GM21786 (cell line): ENCODE measurements at regions not wholly inside any gene's neighbourhood (a gene's known extent, or its start where the extent isn't known, plus 50 kb on each side); places are given as distances from the start of the nearest gene placed in this dataset.
"Not testable (repeated sequence)": the region's sequence is repeated elsewhere in the genome, so short reads cannot be mapped to it uniquely, and the experiment has no call there.

Experiments
- ATAC-seq: cut with Tn5 transposase; IDR thresholded peaks from one replicate; pipeline ENCODE4 v1.9.1; 2021; ENCODE audit not compliant: unreplicated experiment

DNA sequence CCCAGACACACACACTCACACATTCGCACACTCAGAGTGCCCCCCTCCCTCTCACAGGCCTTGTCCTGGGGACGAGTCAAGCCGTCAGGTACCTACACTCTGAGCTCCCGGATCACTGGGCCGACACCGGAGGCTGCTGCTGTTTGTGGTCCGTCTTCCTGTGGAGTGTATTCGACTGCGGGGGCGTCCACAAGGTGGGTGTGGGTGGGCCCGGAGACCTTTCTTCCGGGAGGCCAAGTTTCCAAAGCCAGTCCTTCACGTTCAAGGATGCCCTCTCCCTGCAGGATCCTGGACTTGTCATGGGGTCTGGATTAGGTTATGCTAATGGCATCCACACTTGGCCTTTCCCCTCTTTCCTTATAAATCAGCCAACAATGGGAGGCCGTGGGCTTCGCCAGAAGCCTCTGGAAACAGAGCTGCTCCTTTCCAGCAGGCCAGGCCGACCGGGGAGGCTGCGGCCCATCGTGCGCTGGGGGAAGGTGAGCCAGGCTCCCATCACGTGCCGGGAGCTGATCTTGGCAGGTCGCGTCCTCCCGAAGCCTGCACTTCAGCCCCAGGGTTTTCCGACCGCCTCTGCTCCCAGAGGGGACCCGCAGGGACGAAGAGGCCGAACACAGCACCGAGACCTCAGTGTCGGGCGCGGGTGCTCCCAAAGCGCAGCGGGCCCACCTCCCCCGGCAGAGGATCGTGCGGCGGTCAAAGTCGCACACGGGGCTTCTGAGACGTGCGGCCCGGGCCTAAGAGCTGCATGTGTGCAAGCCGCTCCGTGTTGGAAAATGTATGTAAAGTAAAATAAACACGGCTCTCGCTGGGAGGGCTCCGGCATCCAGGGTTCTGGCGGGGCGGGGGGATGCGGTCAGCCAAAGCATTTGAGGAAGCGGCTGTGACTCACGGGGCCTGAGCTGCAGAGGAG lies 196.5 kb upstream of the ZNF469 start:
- not testable (repeated sequence) for ATAC-seq

DNA sequence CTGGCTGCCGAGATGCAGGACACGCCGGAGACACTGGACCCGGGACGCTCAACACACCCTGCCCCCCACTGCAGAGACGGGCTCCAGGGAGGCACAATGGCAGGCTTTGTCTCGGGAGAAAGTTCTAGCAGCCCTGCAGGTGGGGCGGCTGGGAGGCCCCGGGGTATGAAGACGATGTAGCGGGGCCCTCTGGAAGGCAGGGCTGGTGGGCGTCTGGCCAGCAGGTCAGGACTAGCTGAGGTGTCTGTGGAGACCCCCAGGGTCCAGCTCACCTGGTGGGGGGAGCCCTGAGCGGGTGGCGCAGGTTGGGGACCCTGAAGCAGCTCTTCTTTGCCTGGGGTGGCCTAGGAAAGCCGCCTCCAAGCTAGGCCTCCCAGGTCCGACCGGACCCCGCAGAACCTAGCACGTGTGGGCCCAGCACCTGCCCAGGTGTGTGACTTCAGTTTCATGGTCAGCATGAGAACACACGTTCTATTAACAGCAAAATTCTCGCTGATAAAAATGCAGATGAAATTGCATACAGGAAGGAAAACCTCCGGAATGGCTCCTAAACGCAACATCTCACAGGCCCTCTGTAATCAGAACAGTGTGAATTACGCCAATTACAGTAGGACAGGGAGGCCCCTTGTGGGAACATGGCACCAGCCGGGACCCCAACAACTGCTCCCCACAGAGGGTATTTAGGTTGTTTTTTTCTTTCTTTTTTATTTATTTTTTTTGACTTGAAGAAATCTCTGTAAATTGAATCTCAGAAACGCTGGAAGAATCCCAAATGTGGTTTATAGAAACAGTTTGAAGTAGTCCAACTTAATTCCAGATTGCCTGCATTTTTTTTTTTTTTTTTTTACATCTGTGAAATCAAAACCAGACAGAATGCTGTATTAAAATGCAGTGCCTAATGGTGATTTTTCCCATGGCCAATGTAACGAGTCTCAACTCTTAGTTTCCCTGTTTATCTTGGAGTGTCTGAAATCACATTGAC lies 195.6 kb upstream of the ZNF469 start:
- not testable (repeated sequence) for ATAC-seq

DNA sequence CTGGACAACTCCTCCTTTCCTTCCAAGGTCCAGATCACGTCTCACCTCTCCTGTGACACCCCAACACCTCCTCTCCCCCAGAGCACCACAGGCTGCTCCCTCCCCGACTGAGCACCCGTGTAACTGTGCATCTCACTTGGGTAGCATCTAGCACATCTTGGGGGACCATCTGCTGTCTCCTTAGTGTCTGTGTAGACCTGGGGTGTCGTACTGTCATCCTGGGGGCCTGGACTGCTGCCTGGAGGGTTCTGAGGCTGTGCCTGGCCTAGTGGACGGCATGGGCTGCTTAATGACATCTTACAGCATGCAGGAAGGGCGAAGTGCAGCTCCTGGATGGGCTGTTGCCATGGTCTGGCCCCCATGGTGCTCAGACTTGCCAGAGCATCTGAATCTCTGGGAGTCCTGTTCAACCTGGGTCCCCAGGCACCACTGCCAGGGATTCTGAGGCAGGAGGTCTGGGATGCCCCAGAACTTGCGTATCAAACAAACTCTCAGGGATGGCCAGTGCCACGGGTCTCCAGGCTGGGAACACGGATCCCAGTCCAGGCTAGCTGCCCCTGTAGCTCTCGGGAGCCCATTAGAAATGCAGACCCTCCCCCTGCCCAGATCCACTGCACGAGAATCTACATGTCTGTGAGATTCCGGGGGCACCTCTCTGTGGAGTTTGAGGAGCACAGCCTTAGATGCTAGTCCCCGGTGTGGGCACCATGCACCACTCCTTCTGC lies 194.4 kb upstream of the ZNF469 start:
- ATAC-seq: not testable (repeated sequence)

DNA sequence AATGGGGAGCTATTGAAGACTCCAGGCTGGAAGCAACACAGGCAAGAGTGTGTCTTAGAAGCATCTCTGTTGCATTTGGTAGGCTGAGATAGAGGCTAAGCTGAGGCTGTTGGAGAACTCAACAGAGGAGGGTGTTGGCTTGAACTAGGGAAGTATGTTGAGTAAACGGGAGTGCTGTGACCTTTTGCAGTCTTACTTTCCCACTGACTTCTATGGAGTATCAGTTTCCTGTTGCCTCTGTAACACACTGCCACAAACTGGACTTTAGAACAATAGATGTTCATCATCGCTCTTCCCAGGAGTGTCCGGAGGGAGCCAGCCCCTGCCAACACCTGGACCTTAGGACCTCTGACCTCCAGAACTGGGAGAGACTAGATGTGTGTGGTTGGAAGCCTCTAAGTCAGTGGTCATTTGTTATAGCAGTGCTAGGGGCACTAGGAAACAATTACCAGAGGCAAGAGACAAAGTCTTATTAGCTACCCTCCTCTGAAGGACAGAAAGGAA lies 192.1 kb upstream of the ZNF469 start:
- not testable (repeated sequence) for ATAC-seq

- ATAC-seq: not testable (repeated sequence)
Measured at GRCh38 chr16:88191168-88191567, 191.6 kb upstream of the ZNF469 start.

- ATAC-seq: no peak
Measured at GRCh38 chr16:88192601-88193000, 190.2 kb upstream of the ZNF469 start.

- ATAC-seq: not testable (repeated sequence)
Measured at GRCh38 chr16:88193706-88194396, 188.9 kb upstream of the ZNF469 start.

GRCh38 chr16:88194397-88195268 lies 188.1 kb upstream of the ZNF469 start:
- ATAC-seq: no peak

- ATAC-seq: no peak
Measured at GRCh38 chr16:88195269-88195705, 187.5 kb upstream of the ZNF469 start.

DNA sequence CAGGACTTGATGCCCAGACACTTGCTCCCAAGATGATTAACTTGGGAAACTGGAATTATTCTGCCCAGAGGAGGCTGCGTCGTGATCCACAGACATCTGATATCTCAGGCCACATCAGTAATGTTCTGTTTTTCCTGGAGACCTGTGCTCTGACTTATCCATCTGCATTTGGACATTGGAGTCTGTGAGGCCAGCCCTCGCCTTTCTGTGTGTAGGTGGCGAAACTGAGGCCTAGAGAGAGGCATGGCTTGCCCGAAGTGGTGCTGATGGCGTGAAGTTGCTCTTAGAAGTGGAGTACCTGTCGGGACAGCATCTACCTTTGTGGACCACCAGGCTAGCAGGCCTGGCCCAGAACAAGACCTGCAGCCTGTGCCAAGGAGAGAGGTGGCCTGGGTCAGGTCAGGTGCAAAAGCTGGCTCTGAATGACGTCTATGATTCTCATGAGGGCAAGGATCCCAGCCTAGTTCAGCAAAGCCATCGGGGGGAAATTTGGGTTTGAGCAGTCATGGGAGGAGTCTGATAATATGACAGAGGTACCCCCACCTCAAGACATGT lies 186.8 kb upstream of the ZNF469 start:
- no peak for ATAC-seq

- no peak for ATAC-seq
Measured at GRCh38 chr16:88196471-88197400, 186.0 kb upstream of the ZNF469 start.

DNA sequence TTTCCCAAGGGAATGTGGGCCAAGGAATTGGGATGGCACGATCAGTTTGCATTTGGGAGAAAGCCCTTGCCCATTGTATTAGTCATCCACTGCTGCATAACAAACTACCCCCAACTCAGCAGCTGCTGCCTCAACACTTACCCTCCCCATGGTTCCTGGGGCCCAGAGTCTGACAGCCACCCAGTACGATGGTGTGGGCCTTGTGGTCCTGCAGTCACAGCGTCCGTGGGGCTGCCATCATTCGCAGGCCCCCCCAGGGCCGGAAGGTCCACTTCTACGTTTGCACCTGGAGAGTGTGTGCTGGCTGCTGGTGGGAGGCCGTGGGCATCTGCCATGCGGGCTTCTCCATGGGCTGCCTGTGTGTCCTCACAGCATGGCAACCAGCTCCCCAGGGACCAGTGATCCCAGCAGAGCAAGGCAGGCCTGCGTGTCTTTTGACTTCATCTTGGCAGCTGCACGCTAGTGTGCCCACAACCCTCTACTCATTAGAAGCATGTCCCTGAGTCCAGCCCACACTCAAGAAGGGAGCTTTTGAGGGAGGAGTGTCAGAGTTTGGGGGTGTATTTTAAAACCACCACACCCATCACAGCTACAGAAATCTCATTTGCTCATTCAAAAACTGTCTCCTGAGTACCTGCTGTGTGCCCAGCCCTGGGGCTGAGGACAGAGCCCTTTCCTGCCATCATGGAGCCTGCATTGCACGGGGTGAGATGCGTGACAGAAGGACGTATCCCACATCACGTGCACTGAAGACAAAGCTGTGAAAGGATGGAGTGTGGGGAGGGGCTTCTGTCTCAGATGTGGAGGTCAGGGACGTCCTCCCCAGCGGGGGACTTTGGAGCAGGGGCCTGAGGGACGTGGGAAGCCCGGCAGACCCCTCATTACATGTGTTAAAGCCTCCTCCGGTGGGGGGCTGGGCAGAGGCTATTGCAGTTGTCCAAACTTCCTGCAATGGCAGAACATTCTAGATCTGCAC lies 185.0 kb upstream of the ZNF469 start:
- ATAC-seq: no peak

- not testable (repeated sequence) for ATAC-seq
Measured at GRCh38 chr16:88198457-88199295, 184.1 kb upstream of the ZNF469 start.

DNA sequence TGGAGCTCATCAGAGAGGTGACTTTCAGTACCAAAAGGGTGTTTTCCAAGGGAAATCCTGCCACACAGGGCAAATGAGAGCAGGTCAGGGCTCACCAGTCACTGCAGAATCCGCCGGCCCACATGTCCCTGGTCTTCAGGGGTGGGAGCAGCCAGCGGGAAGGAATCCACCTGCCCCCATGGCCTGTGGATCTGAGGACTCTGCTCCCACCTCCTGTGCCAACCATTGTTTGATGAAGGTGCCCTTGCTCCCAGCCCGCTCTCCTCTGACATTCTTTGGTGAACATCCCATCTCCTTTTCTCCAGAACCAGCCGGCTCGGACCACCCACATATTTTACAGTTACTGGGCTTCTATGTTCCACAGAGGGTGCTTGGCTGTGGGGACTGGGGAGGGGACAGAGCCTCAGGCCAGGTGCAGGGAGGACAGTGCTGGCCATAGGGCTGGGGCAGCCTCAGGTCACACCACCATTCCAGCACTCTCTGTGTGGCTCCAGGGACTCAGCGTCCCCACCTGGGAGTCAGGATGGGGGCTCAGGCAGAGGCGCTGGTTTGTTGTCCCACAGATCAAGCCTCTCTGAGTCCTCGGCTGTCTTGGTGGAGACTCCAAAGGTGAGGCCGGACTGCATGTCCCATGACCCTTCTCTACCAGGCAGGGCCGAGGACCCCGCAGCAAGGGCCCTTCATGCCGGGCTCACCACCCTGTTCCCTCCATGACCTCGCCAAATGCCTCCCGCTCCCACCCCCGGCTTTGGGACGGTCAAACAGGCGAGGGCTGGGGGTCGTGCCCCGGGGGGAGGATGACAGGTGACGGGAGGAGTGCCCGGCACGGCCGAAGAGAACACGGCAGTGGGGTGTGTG lies 183.2 kb upstream of the ZNF469 start:
- not testable (repeated sequence) for ATAC-seq
